ENCODE measurements at regions not wholly inside any gene's neighbourhood (a gene's known extent, or its start where the extent isn't known, plus 50 kb on each side); places are given as distances from the start of the nearest gene placed in this dataset.

GRCh38 chr2:67304300-67304890, 92.7 kb upstream of the ETAA1 start:
- TF ChIP-seq CTCF (IDR thresholded peaks at IDR 0.05) (no peak), POLR2A (IDR thresholded peaks at IDR 0.05) (no peak)

Data from esophagus squamous epithelium (tissue), 4 donors.